ENCODE measurements at regions not wholly inside any gene's neighbourhood (a gene's known extent, or its start where the extent isn't known, plus 50 kb on each side); places are given as distances from the start of the nearest gene placed in this dataset.

DNA sequence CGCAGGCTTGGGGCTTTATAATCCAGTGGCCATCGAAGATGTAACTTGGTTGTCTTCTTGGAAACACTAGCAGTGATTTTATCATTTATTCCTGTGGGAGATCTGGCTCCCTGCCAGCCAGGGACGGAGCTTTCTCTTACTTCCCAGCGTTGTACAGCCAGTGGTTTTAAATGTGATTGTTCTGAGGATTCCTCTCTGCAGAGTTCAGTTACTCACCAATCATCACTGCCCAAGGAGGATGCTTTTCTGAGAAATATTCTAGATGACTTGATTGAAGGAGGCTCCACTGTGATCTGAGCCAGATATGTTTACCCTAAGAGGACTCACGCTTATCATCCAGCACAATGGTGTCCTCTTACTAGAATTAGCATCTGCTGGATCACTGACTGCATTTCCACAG lies 744.3 kb downstream of the RNF144A start:
- TF ChIP-seq, protein P1, sequence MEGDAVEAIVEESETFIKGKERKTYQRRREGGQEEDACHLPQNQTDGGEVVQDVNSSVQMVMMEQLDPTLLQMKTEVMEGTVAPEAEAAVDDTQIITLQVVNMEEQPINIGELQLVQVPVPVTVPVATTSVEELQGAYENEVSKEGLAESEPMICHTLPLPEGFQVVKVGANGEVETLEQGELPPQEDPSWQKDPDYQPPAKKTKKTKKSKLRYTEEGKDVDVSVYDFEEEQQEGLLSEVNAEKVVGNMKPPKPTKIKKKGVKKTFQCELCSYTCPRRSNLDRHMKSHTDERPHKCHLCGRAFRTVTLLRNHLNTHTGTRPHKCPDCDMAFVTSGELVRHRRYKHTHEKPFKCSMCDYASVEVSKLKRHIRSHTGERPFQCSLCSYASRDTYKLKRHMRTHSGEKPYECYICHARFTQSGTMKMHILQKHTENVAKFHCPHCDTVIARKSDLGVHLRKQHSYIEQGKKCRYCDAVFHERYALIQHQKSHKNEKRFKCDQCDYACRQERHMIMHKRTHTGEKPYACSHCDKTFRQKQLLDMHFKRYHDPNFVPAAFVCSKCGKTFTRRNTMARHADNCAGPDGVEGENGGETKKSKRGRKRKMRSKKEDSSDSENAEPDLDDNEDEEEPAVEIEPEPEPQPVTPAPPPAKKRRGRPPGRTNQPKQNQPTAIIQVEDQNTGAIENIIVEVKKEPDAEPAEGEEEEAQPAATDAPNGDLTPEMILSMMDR (IDR thresholded peaks at IDR 0.05 in 4 of 5, conservative IDR thresholded peaks at IDR 0.05 in 1 of 5): no peak
- no peak for TF ChIP-seq POLR2A (IDR thresholded peaks at IDR 0.05)
